HL-60 (cell line): ENCODE measurements at regions not wholly inside any gene's neighbourhood (a gene's known extent, or its start where the extent isn't known, plus 50 kb on each side); places are given as distances from the start of the nearest gene placed in this dataset.

Experiments used
- CTCF ChIP-seq: IDR thresholded peaks from one replicate; pipeline ENCODE4 v1.5.1; 2011; ENCODE audit warnings: low read length, control low read depth, inconsistent platforms; ENCODE audit not compliant: insufficient read depth
- GABPA ChIP-seq: IDR thresholded peaks from 2 replicates; pipeline ENCODE4 v1.6.1; 2012; ENCODE audit warnings: low read depth
- POLR2AphosphoS5 ChIP-seq: IDR thresholded peaks from 2 replicates; pipeline ENCODE4 v1.6.1; 2012; ENCODE audit warnings: low read depth
- REST ChIP-seq: IDR thresholded peaks from 2 replicates; pipeline ENCODE4 v1.6.1; 2012; ENCODE audit warnings: low read depth; ENCODE audit not compliant: insufficient replicate concordance
- SPI1 ChIP-seq: IDR thresholded peaks from 2 replicates; pipeline ENCODE4 v1.6.1; 2012; ENCODE audit warnings: low read depth, mild to moderate bottlenecking, borderline replicate concordance

GRCh38 chr2:236798491-236798890 is 228.9 kb downstream of the ACKR3 start:
- TF ChIP-seq CTCF = no peak
- no peak for TF ChIP-seq POLR2AphosphoS5
- TF ChIP-seq GABPA = no peak
- no peak for TF ChIP-seq REST
- TF ChIP-seq SPI1 = no peak
